ENCODE measurements at regions not wholly inside any gene's neighbourhood (a gene's known extent, or its start where the extent isn't known, plus 50 kb on each side); places are given as distances from the start of the nearest gene placed in this dataset.
"Not testable (repeated sequence)": the region's sequence is repeated elsewhere in the genome, so short reads cannot be mapped to it uniquely, and the experiment has no call there.

DNA sequence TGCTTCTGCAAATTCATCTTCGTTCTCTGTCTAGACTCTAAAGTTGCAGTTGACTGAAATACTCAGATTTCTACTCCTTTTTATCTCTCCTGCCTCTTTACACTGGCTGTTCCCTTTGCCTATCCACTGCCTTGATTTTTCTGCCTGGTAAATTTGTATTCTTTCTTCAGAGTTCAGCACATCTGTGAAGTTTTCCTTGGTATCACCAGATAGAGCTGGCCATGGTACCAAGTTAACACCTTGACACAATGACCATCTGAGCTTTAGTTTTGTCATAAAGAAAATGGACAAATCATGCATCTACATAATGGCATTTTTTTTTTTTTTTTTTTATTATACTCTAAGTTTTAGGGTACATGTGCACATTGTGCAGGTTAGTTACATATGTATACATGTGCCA is 143.0 kb downstream of the PPP1R3A start:
- no peak for DNase-seq

DNA sequence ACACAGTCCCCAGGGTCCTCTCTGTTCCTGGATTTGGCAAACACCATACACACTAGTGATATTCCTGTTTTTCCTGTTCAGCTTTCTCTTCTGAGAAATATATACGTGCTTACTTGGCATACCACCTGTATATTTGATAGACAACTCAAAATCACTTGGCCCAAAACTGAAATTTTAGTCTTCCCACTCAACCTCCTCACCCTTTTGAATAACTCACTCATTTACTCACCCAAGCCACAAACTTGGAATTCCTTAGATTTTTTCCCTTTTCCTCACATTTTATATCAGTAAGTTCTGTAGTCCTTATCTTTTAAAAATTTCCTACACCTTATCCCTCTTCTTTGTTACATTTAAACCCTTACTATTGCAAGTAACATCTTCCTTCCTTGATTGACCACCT is 143.4 kb downstream of the PPP1R3A start:
- no peak for DNase-seq

GRCh38 chr7:113774182-113774807 is 144.5 kb downstream of the PPP1R3A start:
- peak; percentile 56 for DNase-seq

- no peak for DNase-seq
Observed at GRCh38 chr7:113770146-113770738, 148.6 kb downstream of the PPP1R3A start.

DNA sequence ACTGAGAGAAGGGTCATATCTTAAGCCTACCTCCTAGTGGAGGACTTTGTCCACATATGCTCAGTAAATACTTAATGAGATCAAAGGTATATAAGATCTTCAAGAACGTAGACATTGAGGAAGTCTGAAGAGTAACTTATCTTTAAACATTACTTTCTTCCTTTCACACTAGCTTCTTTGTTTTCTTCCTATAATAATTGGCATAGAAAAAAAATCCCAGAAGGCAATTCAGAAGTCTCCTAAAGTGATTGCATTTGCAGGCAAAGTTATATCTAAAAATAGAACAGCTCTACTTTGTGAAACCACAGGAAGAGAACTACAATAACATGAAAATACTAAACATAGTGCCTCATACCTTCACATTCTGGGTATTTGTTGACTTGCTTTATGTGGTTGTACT is 150.4 kb downstream of the PPP1R3A start:
- no peak for DNase-seq

- no peak for DNase-seq
Observed at GRCh38 chr7:113764401-113765035, 154.3 kb downstream of the PPP1R3A start.

- peak; percentile 50 for DNase-seq
Observed at GRCh38 chr7:113763226-113763625, 155.6 kb downstream of the PPP1R3A start.

GRCh38 chr7:113756250-113756649 is 162.6 kb downstream of the PPP1R3A start:
- no peak for DNase-seq

GRCh38 chr7:113752689-113753088 is 166.1 kb downstream of the PPP1R3A start:
- DNase-seq = no peak

DNA sequence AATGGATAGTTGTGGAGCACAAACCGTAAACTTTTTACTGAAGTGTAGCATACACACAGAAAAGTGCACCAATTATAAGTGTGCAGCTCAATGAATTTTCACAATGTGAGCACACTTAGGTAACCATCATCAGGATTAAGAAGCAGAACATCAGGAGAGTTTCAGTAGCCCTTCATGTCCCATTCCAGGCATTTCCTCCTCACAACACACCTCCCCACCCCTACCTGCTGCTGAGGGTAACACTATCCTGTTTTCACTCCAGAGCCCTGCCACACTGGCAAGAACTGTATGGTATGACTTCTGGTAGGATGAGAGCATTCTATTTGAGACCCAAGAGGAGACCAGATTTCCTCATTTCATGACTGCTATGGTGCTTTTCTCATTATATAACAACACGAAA is 166.5 kb downstream of the PPP1R3A start:
- no peak for DNase-seq

DNA sequence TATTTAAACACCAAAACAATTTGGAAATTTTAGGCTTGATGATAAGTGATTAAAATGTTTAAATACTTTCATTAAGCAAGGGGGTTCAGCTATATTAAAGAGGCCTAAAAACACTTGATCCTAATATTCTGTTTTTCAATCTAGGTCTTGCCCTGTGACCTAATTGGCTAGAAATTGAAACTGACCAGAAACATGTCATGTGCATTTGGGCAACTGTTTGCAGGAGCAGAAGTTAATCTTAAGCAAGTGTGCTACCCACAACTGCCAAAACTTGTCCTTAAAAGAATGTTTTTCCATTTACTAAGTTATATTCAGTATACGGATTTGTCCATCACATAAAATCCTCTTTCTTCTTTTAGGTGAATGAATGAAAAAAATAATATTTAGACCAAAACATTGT is 167.3 kb downstream of the PPP1R3A start:
- DNase-seq = no peak

DNA sequence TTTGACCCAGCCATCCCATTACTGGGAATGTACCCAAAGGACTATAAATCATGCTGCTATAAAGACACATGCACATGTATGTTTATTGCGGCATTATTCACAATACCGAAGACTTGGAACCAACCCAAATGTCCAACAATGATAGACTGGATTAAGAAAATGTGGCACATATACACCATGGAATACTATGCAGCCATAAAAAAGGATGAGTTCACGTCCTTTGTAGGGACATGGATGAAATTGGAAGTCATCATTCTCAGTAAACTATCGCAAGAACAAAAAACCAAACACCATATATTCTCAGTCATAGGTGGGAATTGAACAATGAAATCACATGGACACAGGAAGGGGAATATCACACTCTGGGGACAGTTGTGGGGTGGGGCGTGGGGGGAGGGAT is 170.4 kb downstream of the PPP1R3A start:
- DNase-seq = not testable (repeated sequence)

- not testable (repeated sequence) for DNase-seq
Observed at GRCh38 chr7:113742946-113743431, 175.8 kb downstream of the PPP1R3A start.

GRCh38 chr7:113742377-113742776 is 176.4 kb downstream of the PPP1R3A start:
- no peak for DNase-seq

DNA sequence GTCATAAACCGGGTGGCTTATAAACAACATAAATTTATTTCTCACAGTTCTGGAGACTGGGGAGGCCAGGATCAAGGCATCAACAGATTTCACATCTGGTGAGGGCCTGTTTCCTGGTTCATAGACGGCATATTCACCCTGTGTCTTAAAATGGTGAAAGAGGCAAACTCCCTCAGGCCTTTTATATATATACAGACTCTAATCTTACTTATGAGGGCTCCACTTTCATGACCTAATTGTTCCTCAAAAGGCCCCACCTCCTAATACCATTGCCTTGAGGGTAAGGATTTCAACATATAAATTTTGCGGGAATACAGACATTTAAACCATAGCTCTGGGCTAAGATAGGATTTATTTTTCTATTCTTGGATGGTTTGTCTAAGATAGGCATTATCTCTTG is 187.2 kb downstream of the PPP1R3A start:
- DNase-seq = no peak

DNA sequence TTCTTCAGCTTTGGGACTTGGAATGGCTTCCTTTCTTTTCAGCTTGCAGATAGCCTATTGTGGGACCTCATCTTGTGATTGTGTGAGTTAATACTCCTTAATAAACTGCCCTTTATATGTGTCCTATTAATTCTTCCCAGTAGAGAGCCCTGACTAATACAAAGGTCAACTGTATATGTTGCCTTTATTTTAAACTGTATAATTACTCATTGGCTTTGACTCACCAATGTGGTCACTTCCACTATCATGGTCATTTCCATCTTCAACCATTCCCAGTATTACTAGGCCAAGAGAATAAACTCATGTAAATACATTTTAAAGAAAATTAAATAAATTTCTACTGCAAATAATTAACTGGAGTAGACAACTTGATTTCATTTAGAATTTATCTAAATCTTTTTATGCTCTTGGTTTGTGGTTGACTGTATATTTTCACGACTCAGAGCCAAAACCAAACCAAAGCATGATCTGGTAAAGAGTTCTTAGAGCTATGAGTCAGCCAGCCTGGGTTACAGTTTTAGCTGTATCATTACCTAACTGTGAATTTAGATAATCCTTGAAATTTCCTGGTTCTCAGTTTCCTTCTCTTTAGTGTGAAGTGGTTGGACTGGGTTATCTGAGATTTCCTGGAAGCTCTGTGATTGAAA is 188.4 kb downstream of the PPP1R3A start:
- no peak for DNase-seq

DNA sequence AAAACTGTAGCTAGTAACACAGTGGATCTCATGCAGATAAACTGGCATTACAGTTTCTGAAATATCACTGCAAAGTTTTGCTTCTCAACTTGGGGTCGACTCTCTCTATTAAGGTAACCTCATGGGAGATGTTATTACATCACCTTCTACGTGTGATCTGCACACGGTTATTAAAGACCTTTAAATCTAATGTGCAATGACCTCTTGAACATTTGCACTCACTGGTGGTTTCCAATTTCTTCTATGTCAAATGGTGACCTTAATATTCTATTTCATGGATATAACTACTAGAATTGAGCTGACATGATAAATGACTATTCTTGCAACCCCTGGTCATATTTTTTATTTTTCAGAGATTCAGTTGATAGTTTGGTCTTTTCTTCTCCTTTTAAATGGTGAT is 191.3 kb downstream of the PPP1R3A start:
- no peak for DNase-seq

DNA sequence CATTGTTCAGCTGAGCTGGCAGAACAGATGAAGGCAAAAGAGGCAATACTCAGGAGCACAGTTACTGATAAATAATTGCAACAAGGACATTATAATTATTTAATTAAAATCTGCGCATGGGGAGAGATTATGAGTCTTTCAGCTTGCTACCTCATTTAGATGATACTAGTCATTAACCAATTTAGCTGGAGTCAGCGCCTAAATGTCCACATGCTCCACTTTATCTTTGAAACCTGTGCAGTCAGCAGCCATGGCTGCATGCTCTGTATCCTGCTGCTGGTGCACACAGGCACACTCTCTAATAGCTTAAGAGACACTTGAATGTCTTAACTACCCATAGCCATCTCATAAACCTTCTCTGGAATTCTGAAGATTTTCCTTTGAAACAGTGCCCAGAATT is 196.8 kb downstream of the PPP1R3A start:
- DNase-seq = no peak

- DNase-seq = no peak
Observed at GRCh38 chr7:113717739-113718138, 201.1 kb downstream of the PPP1R3A start.

DNA sequence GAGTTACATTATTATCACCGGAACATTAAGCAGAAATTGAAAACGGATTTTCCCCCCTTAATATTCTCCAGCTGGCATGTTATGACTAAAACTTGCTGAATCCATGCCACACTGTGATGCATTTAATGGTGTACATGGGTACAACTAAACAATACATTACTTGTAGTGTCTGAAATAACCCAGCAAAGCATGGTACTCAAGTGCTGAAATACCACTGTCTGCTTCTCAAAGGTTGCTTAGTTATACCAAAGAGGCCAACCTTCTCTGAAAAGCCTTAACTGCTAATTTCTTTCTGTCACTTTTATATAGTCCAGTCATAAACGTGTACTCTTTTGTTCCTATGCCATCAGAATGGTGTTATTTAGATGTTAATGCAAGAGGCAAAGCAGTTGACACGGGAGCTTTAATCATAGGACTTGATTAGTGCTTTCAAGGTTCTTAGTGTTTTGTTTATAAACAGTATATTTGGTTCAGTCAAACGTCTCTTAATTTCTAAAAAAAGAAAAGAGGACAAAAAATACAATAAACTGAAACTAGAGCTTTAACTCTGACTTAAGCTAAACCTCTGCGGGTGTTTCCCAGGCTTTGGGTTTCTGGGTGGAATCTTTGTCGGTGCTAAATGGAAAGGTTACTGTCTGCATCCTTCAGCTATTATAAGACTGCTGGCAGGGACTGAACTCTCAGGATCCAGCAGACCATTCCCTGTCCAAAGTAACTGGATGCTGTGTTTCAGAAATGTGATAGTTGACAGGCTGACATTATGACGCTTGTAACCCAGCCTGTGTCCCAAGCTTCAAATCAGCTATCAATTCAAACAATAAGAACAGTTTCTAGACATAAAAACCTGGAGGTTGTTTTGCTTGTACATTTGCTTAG is 202.6 kb downstream of the PPP1R3A start:
- no peak for DNase-seq

- DNase-seq = no peak
Observed at GRCh38 chr7:113715262-113715661, 203.5 kb downstream of the PPP1R3A start.

GRCh38 chr7:113710310-113711096 is 208.3 kb downstream of the PPP1R3A start:
- DNase-seq = peak; percentile 72
